Endothelial cell of umbilical vein (primary cell): ENCODE measurements at regions not wholly inside any gene's neighbourhood (a gene's known extent, or its start where the extent isn't known, plus 50 kb on each side); places are given as distances from the start of the nearest gene placed in this dataset.

Source experiments
- BruUV-seq: library from RNA; stranded (reverse); fragments of 400-500 nt; replicated peaks from 2 replicates; lab custom pipeline; 2021; lab: Mats Ljungman, UMichigan
- CTCF ChIA-PET: fragments of 300-600, 350-600 bp; sonication (Branson Sonifier 250); formaldehyde crosslinking; loops from one replicate; lab custom pipeline; 2021; ENCODE audit warnings: antibody characterized with exemption, inconsistent platforms; lab: Charles Lee
- POLR2A ChIA-PET: fragments of 300-600, 350-600 bp; sonication (Branson Sonifier 250); formaldehyde crosslinking; loops from one replicate; lab custom pipeline; 2021; ENCODE audit warnings: antibody characterized with exemption, inconsistent platforms; lab: Charles Lee
- DNase-seq: peaks from one replicate; pipeline ENCODE4 v3.0.0-alpha.2; 2011; ENCODE audit warnings: low read depth, low spot score
- FAIRE-seq: peaks from 2 replicates; lab custom pipeline; 2011; peaks lifted over from hg19 to GRCh38; lab: Jason Lieb, UNC
- H2AFZ ChIP-seq: 2 replicates; pipeline ENCODE4 v1.6.0; 2012; ENCODE audit warnings: low read depth, low read length, control low read depth, inconsistent platforms
- H3K27ac ChIP-seq: 2 replicates; pipeline ENCODE4 v1.5.1; 2011; ENCODE audit warnings: low read depth, mild to moderate bottlenecking, control low read depth, low read length, moderate library complexity; ENCODE audit not compliant: insufficient read depth
- H3K27me3 ChIP-seq, 2 experiments: 2 replicates each; pipeline versions ENCODE4 v1.6.0 to v1.6.1; 2011; ENCODE audit warnings: low read length in 2 of 2, mixed read lengths in 1 of 2; ENCODE audit not compliant: control insufficient read depth in 2 of 2, insufficient read depth in 2 of 2
- H3K36me3 ChIP-seq, 2 experiments: 2 replicates in 1 of 2; 3 replicates in 1 of 2; pipeline ENCODE4 v1.5.1; 2011; ENCODE audit warnings: low read length in 2 of 2, mild to moderate bottlenecking in 1 of 2, moderate library complexity in 1 of 2; ENCODE audit not compliant: control insufficient read depth in 2 of 2, insufficient read depth in 2 of 2; ENCODE audit errors: extremely low read depth in 1 of 2
- H3K4me1 ChIP-seq: 3 replicates; pipeline ENCODE4 v1.5.1; 2011; ENCODE audit warnings: mild to moderate bottlenecking, low read length; ENCODE audit not compliant: control insufficient read depth, insufficient read depth; ENCODE audit errors: extremely low read depth
- H3K4me2 ChIP-seq: 2 replicates; pipeline ENCODE4 v1.6.1; 2011; ENCODE audit warnings: low read length, control low read depth, mixed read lengths; ENCODE audit not compliant: insufficient read depth
- H3K4me3 ChIP-seq, 3 experiments: fragments of 200-600 bp in 1 of 3; sonication (generic), shearing (Covaris generic) in 1 of 3; replicated peaks in 1 of 3; 2 replicates each; pipeline ENCODE4 v1.5.1; 2011 to 2016; ENCODE audit warnings: control low read depth in 3 of 3, low read length in 3 of 3, mild to moderate bottlenecking in 2 of 3, inconsistent platforms in 1 of 3, low read depth in 1 of 3, moderate library complexity in 1 of 3; ENCODE audit not compliant: insufficient read depth in 1 of 3
- H3K79me2 ChIP-seq: 2 replicates; pipeline ENCODE4 v1.6.0; 2012; ENCODE audit warnings: low read length, inconsistent platforms; ENCODE audit not compliant: control insufficient read depth, insufficient read depth
- H3K9ac ChIP-seq: replicated peaks from 2 replicates; pipeline ENCODE3; 2011; ENCODE audit warnings: low read length, control low read depth; ENCODE audit not compliant: insufficient read depth; ENCODE audit errors: extremely low read depth
- H3K9me1 ChIP-seq: replicated peaks from 3 replicates; pipeline ENCODE4 v1.6.0; 2011; ENCODE audit warnings: mild to moderate bottlenecking, low read length; ENCODE audit not compliant: control insufficient read depth, insufficient read depth; ENCODE audit errors: extremely low read depth
- H3K9me3 ChIP-seq: replicated peaks from 2 replicates; pipeline ENCODE4 v1.5.1; 2012; ENCODE audit warnings: low read length, inconsistent platforms; ENCODE audit not compliant: control insufficient read depth, insufficient read depth
- H4K20me1 ChIP-seq: replicated peaks from 2 replicates; pipeline ENCODE3; 2011; ENCODE audit warnings: mild to moderate bottlenecking, low read length; ENCODE audit not compliant: control insufficient read depth, insufficient read depth; ENCODE audit errors: extremely low read depth
- CTCF ChIP-seq, 2 donors: IDR thresholded peaks; 1 replicate in 1 of 2; 2 replicates in 1 of 2; pipeline ENCODE4 v1.5.1; 2011; ENCODE audit warnings: low read length in 2 of 2, mild to moderate bottlenecking in 2 of 2, moderate library complexity in 2 of 2, control low read depth in 1 of 2, inconsistent platforms in 1 of 2, low read depth in 1 of 2; ENCODE audit not compliant: insufficient read depth in 1 of 2; ENCODE audit errors: extremely low read depth in 1 of 2
- EZH2 ChIP-seq: IDR thresholded peaks from 2 replicates; pipeline ENCODE4 v1.6.1; 2012; ENCODE audit warnings: borderline replicate concordance, low read depth, mild to moderate bottlenecking, moderate library complexity, low read length, inconsistent platforms; ENCODE audit not compliant: severe bottlenecking
- FOS ChIP-seq: IDR thresholded peaks from 2 replicates; pipeline ENCODE4 v1.6.1; 2011; ENCODE audit warnings: mild to moderate bottlenecking, low read length, moderate library complexity, borderline replicate concordance; ENCODE audit not compliant: insufficient read depth
- GATA2 ChIP-seq: IDR thresholded peaks from 2 replicates; pipeline ENCODE4 v1.7.0; 2011; ENCODE audit warnings: low read depth, mild to moderate bottlenecking, moderate library complexity, mixed read lengths, low read length; ENCODE audit not compliant: insufficient read length, insufficient read depth
- JUN ChIP-seq: IDR thresholded peaks from 2 replicates; pipeline ENCODE4 v1.6.1; 2011; ENCODE audit warnings: borderline replicate concordance, low read depth; ENCODE audit not compliant: insufficient read length, insufficient read depth
- MAX ChIP-seq: IDR thresholded peaks from 2 replicates; pipeline ENCODE4 v1.6.1; 2011; ENCODE audit not compliant: insufficient read depth, insufficient read length
- MYC ChIP-seq: IDR thresholded peaks from one replicate; pipeline ENCODE4 v1.6.1; 2011; ENCODE audit warnings: mild to moderate bottlenecking, low read depth, low read length
- POLR2A ChIP-seq: IDR thresholded peaks from 2 replicates; pipeline ENCODE4 v1.6.1; 2012; ENCODE audit warnings: low read depth, mild to moderate bottlenecking, control low read depth, low read length
- POLR2AphosphoS5 ChIP-seq: IDR thresholded peaks from 2 replicates; pipeline ENCODE4 v1.6.1; 2012; ENCODE audit warnings: low read depth, mild to moderate bottlenecking, control low read depth, low read length, moderate library complexity; ENCODE audit not compliant: insufficient read depth
- dilution Hi-C: fragments of 300-500 bp; cut with MboI; formaldehyde crosslinking; loops from one replicate; pipeline ENCODE4 v1.15.0; 2019; ENCODE audit warnings: low sequenced_read_pairs; ENCODE audit not compliant: extremely low pct_ligation_motif_present
- intact Hi-C: fragments of 100-400 bp; cut with micrococcal nuclease; formaldehyde crosslinking; loops from one replicate; pipeline ENCODE4 v1.10.0; 2022

- no peak for TF ChIP-seq POLR2A
- no peak for TF ChIP-seq MYC
- TF ChIP-seq EZH2 = no peak
- TF ChIP-seq MAX = no peak
- no peak for TF ChIP-seq CTCF (IDR thresholded peaks at IDR 0.05; ENCODE audit: extremely low read depth in 1 of 2, insufficient read depth in 1 of 2, low read depth in 1 of 2, low read length in 2 of 2)
- TF ChIP-seq POLR2AphosphoS5 = no peak
- TF ChIP-seq JUN = no peak
- no peak for TF ChIP-seq FOS
- TF ChIP-seq GATA2 = no peak
- Histone ChIP-seq H3K4me2 (no peak overlapping the region), H3K27ac (no peak overlapping the region), H4K20me1 (no peaks in the 10 kb centered on the region), H3K4me3 (no peak overlapping the region), H3K4me1 (no peaks in the 10 kb centered on the region), H3K36me3 (no peaks in the 10 kb centered on the region), H3K9me1 (no peaks in the 10 kb centered on the region), H3K9ac (no peak overlapping the region), H2AFZ (no peak overlapping the region), H3K9me3 (no peaks in the 10 kb centered on the region), H3K27me3 (no peaks in the 10 kb centered on the region), H3K79me2 (no peaks in the 10 kb centered on the region)
- no peak for FAIRE-seq
- dilution Hi-C loops (no loop called here), intact Hi-C loops (no loop called here)
- BruUV-seq = no TSS peak
- DNase-seq = no peak
- ChIA-PET CTCF (no interaction called here), POLR2A (no interaction called here)
Measured at GRCh38 chr18:68148863-68149262, 566.0 kb downstream of the TMX3 start.
